Heart left ventricle (tissue), 13 donors: ENCODE measurements at regions not wholly inside any gene's neighbourhood (a gene's known extent, or its start where the extent isn't known, plus 50 kb on each side); places are given as distances from the start of the nearest gene placed in this dataset.

ENCODE experiments used
- POLR2A ChIP-seq, 2 donors: fragments of 450-650 bp; IDR thresholded peaks; one replicate each; pipeline ENCODE4 v1.6.1; 2017; ENCODE audit warnings: antibody characterized with exemption in 2 of 2, mild to moderate bottlenecking in 2 of 2, moderate library complexity in 2 of 2
- TF ChIP-seq, protein P1 (sequence below), 12 donors: fragments of 200-600 bp; sonication (generic) in 4 of 12; IDR thresholded peaks; one replicate each; pipeline versions ENCODE4 v1.5.0 to v1.8.0; 2018 to 2022; ENCODE audit warnings: antibody characterized with exemption in 12 of 12, mild to moderate bottlenecking in 5 of 12
- donor health status: ischemic (EF 13 %, LVEDD 7.1; RV severe dilation, severe dysfunction).
- donor health status: DM: no; HTN: yes; CAD: no.
- donor health status: DM: no; HTN: no; CAD: no.
- donor health status: ischemic (EF 25% LVEDD 6.9; RV normal size, moderate dysfunction).
- donor health status: ischemic (EF 25% LVEDD 5.7; RV mildly dilated, moderate dysfunction).
- donor health status: ischemic (EF 35%, LVEDD 5.7; RV mildly dilated, moderate dysfunction).
- donor health status: nonischemic (EF 11% LVEDD 7.7; RV severe dilation, severe dysfunction).
- donor health status: DM: yes; HTN: yes; CAD: no.
- donor health status: PGD.
- donor health status: ischemic (EF 29% LVEDD 5.4; RV normal size, mild dysfunction).
- donor health status: nonischemic (EF 23%, LVEDD 6.1; RV moderate dilation, normal function).

- TF ChIP-seq, protein P1, sequence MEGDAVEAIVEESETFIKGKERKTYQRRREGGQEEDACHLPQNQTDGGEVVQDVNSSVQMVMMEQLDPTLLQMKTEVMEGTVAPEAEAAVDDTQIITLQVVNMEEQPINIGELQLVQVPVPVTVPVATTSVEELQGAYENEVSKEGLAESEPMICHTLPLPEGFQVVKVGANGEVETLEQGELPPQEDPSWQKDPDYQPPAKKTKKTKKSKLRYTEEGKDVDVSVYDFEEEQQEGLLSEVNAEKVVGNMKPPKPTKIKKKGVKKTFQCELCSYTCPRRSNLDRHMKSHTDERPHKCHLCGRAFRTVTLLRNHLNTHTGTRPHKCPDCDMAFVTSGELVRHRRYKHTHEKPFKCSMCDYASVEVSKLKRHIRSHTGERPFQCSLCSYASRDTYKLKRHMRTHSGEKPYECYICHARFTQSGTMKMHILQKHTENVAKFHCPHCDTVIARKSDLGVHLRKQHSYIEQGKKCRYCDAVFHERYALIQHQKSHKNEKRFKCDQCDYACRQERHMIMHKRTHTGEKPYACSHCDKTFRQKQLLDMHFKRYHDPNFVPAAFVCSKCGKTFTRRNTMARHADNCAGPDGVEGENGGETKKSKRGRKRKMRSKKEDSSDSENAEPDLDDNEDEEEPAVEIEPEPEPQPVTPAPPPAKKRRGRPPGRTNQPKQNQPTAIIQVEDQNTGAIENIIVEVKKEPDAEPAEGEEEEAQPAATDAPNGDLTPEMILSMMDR (IDR thresholded peaks at IDR 0.05) = no peak
- TF ChIP-seq POLR2A (IDR thresholded peaks at IDR 0.05) = no peak
Observed at GRCh38 chr5:130666462-130666861, 498.6 kb downstream of the HINT1 start.
